ENCODE measurements at regions not wholly inside any gene's neighbourhood (a gene's known extent, or its start where the extent isn't known, plus 50 kb on each side); places are given as distances from the start of the nearest gene placed in this dataset.
"Not testable (repeated sequence)": the region's sequence is repeated elsewhere in the genome, so short reads cannot be mapped to it uniquely, and the experiment has no call there.

DNA sequence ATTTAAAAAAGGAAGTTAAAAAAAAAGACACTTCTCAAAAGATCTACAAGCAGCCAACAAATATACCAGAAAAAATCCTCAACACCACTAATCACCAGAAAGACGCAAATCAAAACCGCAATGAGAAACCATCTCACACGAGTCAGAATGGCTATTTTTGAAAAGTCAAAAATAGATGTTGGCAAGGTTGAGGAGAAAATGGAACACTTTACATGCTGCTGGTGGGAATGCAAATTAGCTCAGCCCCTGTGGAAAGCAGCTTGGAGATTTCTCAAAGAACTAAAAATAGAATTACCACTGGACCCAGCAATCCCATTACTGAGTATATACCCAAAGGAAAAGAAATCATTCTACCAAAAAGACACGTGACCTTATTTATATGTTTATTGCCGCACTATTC lies 574.7 kb upstream of the ADAMTS9 start:
- Histone ChIP-seq H3K9ac (ENCODE audit: low read length) (no peak overlapping the region), H3K4me1 (ENCODE audit: insufficient read depth, low read length) (no peaks in the 10 kb centered on the region), H3K4me3 (ENCODE audit: low read depth in 1 of 2, low read length in 2 of 2) (no peak overlapping the region), H3K9me3 (ENCODE audit: low read length) (no peaks in the 10 kb centered on the region), H3K27me3 (ENCODE audit: control insufficient read depth in 1 of 2, insufficient read depth in 2 of 2, low read length in 2 of 2) (no peaks in the 10 kb centered on the region), H3K27ac (ENCODE audit: low read depth, low read length) (no peak overlapping the region), H3K36me3 (ENCODE audit: insufficient read depth, low read length) (no peaks in the 10 kb centered on the region)

GRCh38 chr3:65259946-65260345 lies 572.1 kb upstream of the ADAMTS9 start:
- no peaks in the 10 kb centered on the region for H3K36me3 ChIP-seq (ENCODE audit: insufficient read depth, low read length)
- no peak overlapping the region for H3K4me3 ChIP-seq (ENCODE audit: low read depth in 1 of 2, low read length in 2 of 2)
- H3K9me3 ChIP-seq (ENCODE audit: low read length) = no peaks in the 10 kb centered on the region
- H3K9ac ChIP-seq (ENCODE audit: low read length) = no peak overlapping the region
- no peak overlapping the region for H3K27ac ChIP-seq (ENCODE audit: low read depth, low read length)
- no peaks in the 10 kb centered on the region for H3K4me1 ChIP-seq (ENCODE audit: insufficient read depth, low read length)
- H3K27me3 ChIP-seq (ENCODE audit: control insufficient read depth in 1 of 2, insufficient read depth in 2 of 2, low read length in 2 of 2) = no peaks in the 10 kb centered on the region

DNA sequence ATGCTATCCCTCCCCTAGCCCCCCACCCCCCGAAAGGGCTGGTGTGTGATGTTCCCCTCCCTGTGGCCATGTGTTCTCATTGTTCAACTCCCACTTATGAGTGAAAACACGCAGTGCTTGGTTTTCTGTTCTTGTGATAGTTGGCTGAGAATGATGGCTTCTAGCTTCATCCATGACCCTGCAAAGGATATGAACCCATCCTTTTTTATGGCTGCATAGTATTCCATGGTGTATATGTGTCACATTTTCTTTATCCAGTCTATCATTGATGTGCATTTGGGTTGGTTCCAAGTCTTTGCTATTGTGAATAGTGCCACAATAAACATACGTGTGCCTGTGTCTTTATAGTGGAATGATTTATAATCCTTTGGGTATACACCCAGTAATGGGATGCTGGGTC lies 565.1 kb upstream of the ADAMTS9 start:
- H3K27me3 ChIP-seq (ENCODE audit: control insufficient read depth in 1 of 2, insufficient read depth in 2 of 2, low read length in 2 of 2); H3K9ac ChIP-seq (ENCODE audit: low read length); H3K4me3 ChIP-seq (ENCODE audit: low read depth in 1 of 2, low read length in 2 of 2); H3K27ac ChIP-seq (ENCODE audit: low read depth, low read length); H3K9me3 ChIP-seq (ENCODE audit: low read length); H3K36me3 ChIP-seq (ENCODE audit: insufficient read depth, low read length); H3K4me1 ChIP-seq (ENCODE audit: insufficient read depth, low read length): not testable (repeated sequence)

DNA sequence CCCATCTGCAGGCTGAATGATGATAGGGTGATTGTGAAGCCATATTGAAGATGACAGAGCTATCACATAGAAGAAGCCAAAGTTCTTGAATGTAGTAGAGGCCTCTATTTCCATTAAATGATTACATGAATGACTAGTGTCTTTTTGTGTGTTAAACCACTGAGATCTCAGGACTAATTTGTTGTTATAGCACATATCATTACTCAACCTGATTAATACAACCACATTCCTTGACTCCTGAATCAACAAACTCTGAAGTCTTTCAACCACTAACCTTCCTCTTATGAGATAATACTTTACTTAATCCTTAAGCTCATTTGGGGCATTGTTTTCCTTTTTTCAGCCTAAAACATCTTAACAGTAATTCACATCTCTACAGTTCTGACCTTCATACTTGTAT lies 564.5 kb upstream of the ADAMTS9 start:
- H3K36me3 ChIP-seq (ENCODE audit: insufficient read depth, low read length) = no peaks in the 10 kb centered on the region
- no peaks in the 10 kb centered on the region for H3K4me1 ChIP-seq (ENCODE audit: insufficient read depth, low read length)
- H3K9me3 ChIP-seq (ENCODE audit: low read length) = no peaks in the 10 kb centered on the region
- no peak overlapping the region for H3K27ac ChIP-seq (ENCODE audit: low read depth, low read length)
- H3K27me3 ChIP-seq (ENCODE audit: control insufficient read depth in 1 of 2, insufficient read depth in 2 of 2, low read length in 2 of 2) = no peaks in the 10 kb centered on the region
- H3K9ac ChIP-seq (ENCODE audit: low read length) = no peak overlapping the region
- H3K4me3 ChIP-seq (ENCODE audit: low read depth in 1 of 2, low read length in 2 of 2) = no peak overlapping the region

DNA sequence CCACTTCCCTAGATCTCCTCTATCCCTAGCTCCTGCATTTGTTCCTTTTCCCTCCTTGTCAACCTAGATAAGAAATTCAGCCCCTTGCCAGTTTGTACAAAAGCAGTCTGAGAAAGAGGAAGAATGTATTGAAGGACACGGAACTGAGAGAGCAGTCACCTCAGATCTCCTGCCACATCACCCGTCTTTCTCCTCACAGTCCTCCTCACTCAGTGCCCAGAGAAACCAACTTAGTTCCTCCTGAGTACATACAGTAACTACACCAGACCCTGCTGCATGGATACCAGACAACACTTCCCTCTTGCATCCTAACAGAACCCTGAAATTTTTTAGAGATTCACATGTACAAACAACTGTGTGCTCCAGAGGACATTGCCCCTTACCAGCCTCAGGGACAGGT lies 563.6 kb upstream of the ADAMTS9 start:
- H3K27me3 ChIP-seq (ENCODE audit: control insufficient read depth in 1 of 2, insufficient read depth in 2 of 2, low read length in 2 of 2) = no peaks in the 10 kb centered on the region
- no peaks in the 10 kb centered on the region for H3K36me3 ChIP-seq (ENCODE audit: insufficient read depth, low read length)
- no peaks in the 10 kb centered on the region for H3K9me3 ChIP-seq (ENCODE audit: low read length)
- H3K27ac ChIP-seq (ENCODE audit: low read depth, low read length) = no peak overlapping the region
- no peaks in the 10 kb centered on the region for H3K4me1 ChIP-seq (ENCODE audit: insufficient read depth, low read length)
- H3K4me3 ChIP-seq (ENCODE audit: low read depth in 1 of 2, low read length in 2 of 2) = no peak overlapping the region
- no peak overlapping the region for H3K9ac ChIP-seq (ENCODE audit: low read length)

- Histone ChIP-seq H3K27me3 (ENCODE audit: control insufficient read depth in 1 of 2, insufficient read depth in 2 of 2, low read length in 2 of 2) (no peaks in the 10 kb centered on the region), H3K9ac (ENCODE audit: low read length) (no peak overlapping the region), H3K9me3 (ENCODE audit: low read length) (no peaks in the 10 kb centered on the region), H3K4me1 (ENCODE audit: insufficient read depth, low read length) (no peaks in the 10 kb centered on the region), H3K4me3 (ENCODE audit: low read depth in 1 of 2, low read length in 2 of 2) (no peak overlapping the region), H3K36me3 (ENCODE audit: insufficient read depth, low read length) (no peaks in the 10 kb centered on the region), H3K27ac (ENCODE audit: low read depth, low read length) (no peak overlapping the region)
Measured at GRCh38 chr3:65246561-65246960, 558.8 kb upstream of the ADAMTS9 start.

DNA sequence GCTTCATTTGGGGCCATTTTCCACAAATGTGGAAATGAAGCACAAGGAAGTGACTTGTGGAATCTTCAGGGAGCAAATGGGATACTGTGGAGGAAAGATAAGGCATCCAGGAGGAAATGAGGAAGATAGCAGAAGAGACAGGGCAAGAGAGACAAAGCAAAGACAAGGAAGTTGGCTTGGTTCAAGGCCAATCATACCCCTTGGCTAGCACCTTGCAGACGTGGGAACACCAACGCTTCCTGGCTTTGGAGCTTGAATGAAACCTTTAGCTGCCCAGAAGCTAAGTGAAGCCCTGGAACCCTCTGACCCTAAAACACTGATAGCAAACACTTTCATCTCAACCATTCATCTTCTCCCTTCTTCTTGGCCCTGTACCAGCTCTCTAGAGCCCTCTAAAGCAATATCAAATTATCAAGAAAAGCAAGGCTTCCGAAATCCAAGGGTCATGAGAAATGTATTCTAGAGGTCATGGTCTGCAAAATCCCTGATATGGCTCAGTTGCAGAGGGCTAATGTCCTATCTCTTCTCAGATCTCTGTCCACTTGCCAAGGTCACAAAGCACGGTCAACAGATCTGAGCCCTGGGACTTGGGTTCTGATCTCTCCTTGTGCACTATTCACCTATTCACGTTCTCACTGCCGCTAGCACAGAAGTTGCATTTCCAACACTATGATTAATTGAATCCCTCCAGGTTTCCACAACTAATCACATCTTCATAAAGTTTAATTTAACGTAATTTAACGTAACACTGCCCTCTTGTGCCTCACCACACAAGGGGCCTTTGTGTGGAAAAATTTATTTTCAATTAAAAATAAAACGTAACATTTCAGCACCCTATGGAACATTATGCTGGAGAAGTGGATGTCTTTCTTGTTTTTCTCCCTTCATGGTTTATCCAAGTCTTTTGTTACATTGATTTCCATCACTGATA lies 557.6 kb upstream of the ADAMTS9 start:
- no peak overlapping the region for H3K4me3 ChIP-seq (ENCODE audit: low read depth in 1 of 2, low read length in 2 of 2)
- H3K9me3 ChIP-seq (ENCODE audit: low read length) = no peaks in the 10 kb centered on the region
- peak overlapping the region; percentile 10 for H3K27ac ChIP-seq (ENCODE audit: low read depth, low read length)

GRCh38 chr3:65240366-65240765 lies 552.6 kb upstream of the ADAMTS9 start:
- H3K9ac ChIP-seq (ENCODE audit: low read length) = no peak overlapping the region
- H3K36me3 ChIP-seq (ENCODE audit: insufficient read depth, low read length) = no peaks in the 10 kb centered on the region
- H3K27ac ChIP-seq (ENCODE audit: low read depth, low read length) = no peak overlapping the region
- H3K27me3 ChIP-seq (ENCODE audit: control insufficient read depth in 1 of 2, insufficient read depth in 2 of 2, low read length in 2 of 2) = no peaks in the 10 kb centered on the region
- H3K4me3 ChIP-seq (ENCODE audit: low read depth in 1 of 2, low read length in 2 of 2) = no peak overlapping the region
- H3K9me3 ChIP-seq (ENCODE audit: low read length) = no peaks in the 10 kb centered on the region
- H3K4me1 ChIP-seq (ENCODE audit: insufficient read depth, low read length) = no peaks in the 10 kb centered on the region

More for the DNA sequence above, 557.6 kb upstream of the ADAMTS9 start:
- no peaks in the 10 kb centered on the region for H3K27me3 ChIP-seq (ENCODE audit: control insufficient read depth in 1 of 2, insufficient read depth in 2 of 2, low read length in 2 of 2)
- H3K4me1 ChIP-seq (ENCODE audit: insufficient read depth, low read length) = no peaks in the 10 kb centered on the region
- H3K36me3 ChIP-seq (ENCODE audit: insufficient read depth, low read length) = no peaks in the 10 kb centered on the region
- no peak overlapping the region for H3K9ac ChIP-seq (ENCODE audit: low read length)

DNA sequence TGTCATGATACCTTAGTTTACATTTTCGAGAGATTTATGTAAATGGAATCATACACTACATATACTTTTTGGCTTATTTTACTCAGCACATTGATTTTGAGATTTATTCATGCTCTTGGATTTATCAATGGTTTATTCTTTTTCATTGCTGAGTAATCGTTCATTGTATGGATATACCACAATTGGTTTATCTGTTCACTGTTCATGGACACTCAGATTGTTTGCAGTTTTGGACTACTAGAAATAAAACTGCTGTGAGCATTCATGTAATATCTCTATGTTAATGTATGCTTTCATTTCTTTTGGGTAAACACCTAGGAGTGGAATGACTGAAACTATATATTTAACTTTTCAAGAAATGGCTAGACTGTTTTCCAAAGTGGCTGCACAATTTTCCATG lies 550.9 kb upstream of the ADAMTS9 start:
- Histone ChIP-seq H3K9ac (ENCODE audit: low read length) (no peak overlapping the region), H3K36me3 (ENCODE audit: insufficient read depth, low read length) (no peaks in the 10 kb centered on the region), H3K4me3 (ENCODE audit: low read depth in 1 of 2, low read length in 2 of 2) (no peak overlapping the region), H3K4me1 (ENCODE audit: insufficient read depth, low read length) (no peaks in the 10 kb centered on the region), H3K27ac (ENCODE audit: low read depth, low read length) (no peak overlapping the region), H3K9me3 (ENCODE audit: low read length) (no peaks in the 10 kb centered on the region), H3K27me3 (ENCODE audit: control insufficient read depth in 1 of 2, insufficient read depth in 2 of 2, low read length in 2 of 2) (no peaks in the 10 kb centered on the region)

- no peak overlapping the region for H3K9ac ChIP-seq (ENCODE audit: low read length)
- H3K4me1 ChIP-seq (ENCODE audit: insufficient read depth, low read length) = peaks cover 10% of the 10 kb centered on the region
- H3K9me3 ChIP-seq (ENCODE audit: low read length) = no peaks in the 10 kb centered on the region
- H3K27ac ChIP-seq (ENCODE audit: low read depth, low read length) = no peak overlapping the region
- H3K36me3 ChIP-seq (ENCODE audit: insufficient read depth, low read length) = no peaks in the 10 kb centered on the region
- H3K27me3 ChIP-seq (ENCODE audit: control insufficient read depth in 1 of 2, insufficient read depth in 2 of 2, low read length in 2 of 2) = no peaks in the 10 kb centered on the region
- no peak overlapping the region for H3K4me3 ChIP-seq (ENCODE audit: low read depth in 1 of 2, low read length in 2 of 2)
Measured at GRCh38 chr3:65234499-65234898, 546.7 kb upstream of the ADAMTS9 start.

DNA sequence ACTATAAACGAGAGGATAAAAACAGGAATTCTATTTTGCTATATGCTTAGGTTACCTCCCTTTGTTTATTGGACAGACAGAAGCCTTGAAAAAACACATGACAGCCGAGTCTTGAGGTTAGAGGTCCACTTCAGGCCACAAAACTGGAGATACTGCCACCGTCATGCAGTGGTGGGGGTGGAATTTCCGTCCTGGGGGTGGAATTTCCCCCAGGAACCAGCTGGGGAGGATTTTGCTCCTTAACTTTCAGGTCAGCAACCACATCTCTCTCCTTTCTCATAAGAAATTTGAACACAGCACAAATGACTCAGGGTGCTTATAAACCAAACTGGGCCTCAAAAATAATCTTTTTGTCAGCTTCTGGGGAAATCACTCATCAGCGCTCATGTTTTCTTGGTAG lies 545.8 kb upstream of the ADAMTS9 start:
- no peak overlapping the region for H3K9ac ChIP-seq (ENCODE audit: low read length)
- no peak overlapping the region for H3K4me3 ChIP-seq (ENCODE audit: low read depth in 1 of 2, low read length in 2 of 2)
- no peaks in the 10 kb centered on the region for H3K27me3 ChIP-seq (ENCODE audit: control insufficient read depth in 1 of 2, insufficient read depth in 2 of 2, low read length in 2 of 2)
- no peaks in the 10 kb centered on the region for H3K9me3 ChIP-seq (ENCODE audit: low read length)
- H3K36me3 ChIP-seq (ENCODE audit: insufficient read depth, low read length) = no peaks in the 10 kb centered on the region
- peaks cover 13% of the 10 kb centered on the region for H3K4me1 ChIP-seq (ENCODE audit: insufficient read depth, low read length)
- H3K27ac ChIP-seq (ENCODE audit: low read depth, low read length) = no peak overlapping the region

DNA sequence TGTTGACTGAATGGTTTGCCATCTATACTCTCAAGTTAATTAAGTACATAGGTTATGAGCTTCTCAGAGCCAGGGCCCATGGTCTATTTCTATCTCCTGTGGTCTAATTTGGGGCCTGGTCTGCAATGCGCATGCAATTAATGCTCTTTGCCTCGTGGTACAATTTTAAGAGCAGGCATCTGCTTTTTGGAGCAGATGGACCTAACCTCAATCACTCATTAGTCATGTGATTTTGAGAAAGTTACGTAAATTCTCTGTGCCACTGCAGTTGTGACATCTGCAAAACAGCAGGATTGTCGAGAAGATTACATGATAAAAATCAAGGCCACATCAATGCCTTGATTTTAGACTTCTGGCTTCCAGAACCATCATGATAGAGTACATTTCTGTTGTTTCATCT lies 543.7 kb upstream of the ADAMTS9 start:
- H3K4me3 ChIP-seq (ENCODE audit: low read depth in 1 of 2, low read length in 2 of 2) = no peak overlapping the region
- H3K27me3 ChIP-seq (ENCODE audit: control insufficient read depth in 1 of 2, insufficient read depth in 2 of 2, low read length in 2 of 2) = no peaks in the 10 kb centered on the region
- H3K36me3 ChIP-seq (ENCODE audit: insufficient read depth, low read length) = no peaks in the 10 kb centered on the region
- H3K9ac ChIP-seq (ENCODE audit: low read length) = no peak overlapping the region
- peaks cover 13% of the 10 kb centered on the region for H3K4me1 ChIP-seq (ENCODE audit: insufficient read depth, low read length)
- no peaks in the 10 kb centered on the region for H3K9me3 ChIP-seq (ENCODE audit: low read length)
- no peak overlapping the region for H3K27ac ChIP-seq (ENCODE audit: low read depth, low read length)
